K562 (cell line): ENCODE measurements at regions not wholly inside any gene's neighbourhood (a gene's known extent, or its start where the extent isn't known, plus 50 kb on each side); places are given as distances from the start of the nearest gene placed in this dataset.

Experiments used
- ATAC-seq: fragments of 200-7000 bp; cut with Tn5 transposase; 3 replicates; pipeline ENCODE4 v1.9.1; 2020; ENCODE audit warnings: moderate library complexity
- BruUV-seq: library from RNA; stranded (reverse); fragments of 400-500 nt; replicated peaks from 2 replicates; lab custom pipeline; 2021; lab: Mats Ljungman, UMichigan
- CTCF ChIA-PET: fragments of 300-600 bp; formaldehyde crosslinking; extraction: SDS; loops from one replicate; lab custom pipeline; 2021; ENCODE audit warnings: low intra/inter-chr PET ratio; lab: Yijun Ruan, JAX
- POLR2A ChIA-PET: fragments of 300-600, 350-650 bp; sonication (Branson Sonifier 250); formaldehyde crosslinking; extraction: SDS; loops from one replicate; lab custom pipeline; 2021; ENCODE audit warnings: antibody characterized with exemption, inconsistent platforms; lab: Yijun Ruan, JAX
- DNase-seq, 4 experiments: peaks; one replicate each; pipeline versions ENCODE4 v3.0.0 to v3.0.0-alpha.2; 2011 to 2018; ENCODE audit warnings: low spot score in 3 of 4, mixed read lengths in 3 of 4; ENCODE audit errors: extremely low read depth in 1 of 4
- FAIRE-seq: peaks from 2 replicates; lab custom pipeline; 2011; peaks lifted over from hg19 to GRCh38; lab: Jason Lieb, UNC
- H2AFZ ChIP-seq: 2 replicates; pipeline ENCODE4 v1.6.0; 2011; ENCODE audit warnings: low read depth, low read length, control low read depth, inconsistent platforms
- H3K27ac ChIP-seq: fragments of 200-600 bp; 3 replicates; pipeline ENCODE4 v1.8.0; 2011; ENCODE audit warnings: low read depth, mild to moderate bottlenecking, control low read depth, inconsistent platforms, low read length, moderate library complexity, mixed read lengths; ENCODE audit errors: extremely low read depth
- H3K27me3 ChIP-seq, 2 experiments: fragments of 300-600 bp in 1 of 2; 2 replicates in 1 of 2; 3 replicates in 1 of 2; pipeline versions ENCODE4 v1.6.0 to v1.8.0; 2011; ENCODE audit warnings: inconsistent platforms in 2 of 2, low read length in 2 of 2, mild to moderate bottlenecking in 1 of 2, mixed read lengths in 1 of 2, moderate library complexity in 1 of 2; ENCODE audit not compliant: control insufficient read depth in 2 of 2, insufficient read depth in 2 of 2
- H3K36me3 ChIP-seq: fragments of 300-600 bp; 3 replicates; pipeline ENCODE4 v1.8.0; 2011; ENCODE audit warnings: mild to moderate bottlenecking, low read length, inconsistent platforms; ENCODE audit not compliant: control insufficient read depth, insufficient read depth
- H3K4me1 ChIP-seq, 2 experiments: fragments of 200-600 bp in 1 of 2; replicated peaks in 1 of 2; 2 replicates in 1 of 2; 3 replicates in 1 of 2; pipeline versions ENCODE4 v1.5.1 to v1.8.0; 2011; ENCODE audit warnings: inconsistent platforms in 2 of 2, low read length in 2 of 2, mild to moderate bottlenecking in 1 of 2, mixed read lengths in 1 of 2, moderate library complexity in 1 of 2; ENCODE audit not compliant: control insufficient read depth in 2 of 2, insufficient read depth in 2 of 2
- H3K4me2 ChIP-seq: 2 replicates; pipeline ENCODE4 v1.6.1; 2011; ENCODE audit warnings: low read length, control low read depth, inconsistent platforms, mixed read lengths; ENCODE audit not compliant: insufficient read depth
- H3K4me3 ChIP-seq: fragments of 200-600 bp; sonication (generic), shearing (Covaris generic); 2 replicates; pipeline ENCODE4 v1.5.1; 2016; ENCODE audit warnings: control low read depth, inconsistent platforms
- H3K79me2 ChIP-seq: fragments of 200-600 bp; 3 replicates; pipeline ENCODE4 v1.8.0; 2011; ENCODE audit warnings: low read length, inconsistent platforms; ENCODE audit not compliant: control insufficient read depth, insufficient read depth
- H3K9ac ChIP-seq, 2 experiments: 2 replicates each; pipeline versions ENCODE4 v1.6.0 to v1.6.1; 2011; ENCODE audit warnings: low read depth in 2 of 2, low read length in 2 of 2, control low read depth in 1 of 2, inconsistent platforms in 1 of 2, mild to moderate bottlenecking in 1 of 2, mixed read lengths in 1 of 2; ENCODE audit not compliant: insufficient read depth in 1 of 2
- H3K9me1 ChIP-seq: one replicate; pipeline ENCODE4 v1.6.0; 2011; ENCODE audit warnings: inconsistent platforms, mild to moderate bottlenecking, low read length, moderate library complexity; ENCODE audit not compliant: control insufficient read depth, insufficient read depth
- H3K9me3 ChIP-seq: replicated peaks from 2 replicates; pipeline ENCODE4 v1.5.1; 2011; ENCODE audit warnings: low read depth, low read length, inconsistent platforms; ENCODE audit not compliant: control insufficient read depth, insufficient read depth
- H4K20me1 ChIP-seq: replicated peaks from 2 replicates; pipeline ENCODE4 v1.6.1; 2011; ENCODE audit warnings: low read length, inconsistent platforms, mixed read lengths; ENCODE audit not compliant: control insufficient read depth, insufficient read depth
- ARID1B ChIP-seq: fragments of 450-650 bp; IDR thresholded peaks from 2 replicates; pipeline ENCODE4 v1.6.1; 2016; ENCODE audit warnings: antibody characterized with exemption, mild to moderate bottlenecking, inconsistent platforms
- CREM ChIP-seq: IDR thresholded peaks from 2 replicates; pipeline ENCODE4 v1.6.1; 2014; ENCODE audit warnings: antibody characterized with exemption, low read depth
- DIDO1 ChIP-seq: fragments of 450-650 bp; IDR thresholded peaks from 2 replicates; pipeline ENCODE4 v1.6.1; 2016; ENCODE audit warnings: low read depth, missing biosample characterization, missing genetic modification characterization
- EP400 ChIP-seq: fragments of 450-650 bp; IDR thresholded peaks from 2 replicates; pipeline ENCODE4 v1.6.1; 2017; ENCODE audit warnings: antibody characterized with exemption, mild to moderate bottlenecking, moderate library complexity
- FOXA3 ChIP-seq, 2 experiments: fragments of 450-650 bp in 1 of 2; sonication (generic) in 1 of 2; formaldehyde crosslinking; IDR thresholded peaks in 1 of 2; conservative IDR thresholded peaks in 1 of 2; 2 replicates each; pipeline versions ENCODE4 v1.4.0 to v1.8.0; 2020 to 2022; ENCODE audit warnings: mild to moderate bottlenecking in 2 of 2, missing genetic modification reagents in 1 of 2
- FOXK2 ChIP-seq, 2 experiments: fragments of 450-650 bp; IDR thresholded peaks in 1 of 2; conservative IDR thresholded peaks in 1 of 2; 2 replicates each; pipeline ENCODE4 v1.6.1; 2016; ENCODE audit warnings: low read depth in 2 of 2, mild to moderate bottlenecking in 1 of 2
- GABPB2 ChIP-seq: fragments of 250-450 bp; sonication (Bioruptor Pico); conservative IDR thresholded peaks from 2 replicates; pipeline ENCODE4 v1.5.1; 2021; ENCODE audit warnings: mild to moderate bottlenecking
- GTF2A2 ChIP-seq: IDR thresholded peaks from 2 replicates; pipeline ENCODE4 v1.6.1; 2016; ENCODE audit warnings: mild to moderate bottlenecking, missing genetic modification characterization, missing compliant biosample characterization
- MCM5 ChIP-seq: fragments of 450-650 bp; IDR thresholded peaks from 2 replicates; pipeline ENCODE4 v1.6.1; 2016; ENCODE audit warnings: low read depth
- MYBL2 ChIP-seq, 2 experiments: fragments of 450-650 bp in 1 of 2; sonication (generic) in 1 of 2; formaldehyde crosslinking in 1 of 2; IDR thresholded peaks; 2 replicates each; pipeline versions ENCODE4 v1.6.1 to v1.8.1; 2017 to 2022; ENCODE audit warnings: borderline replicate concordance in 1 of 2, inconsistent platforms in 1 of 2, low read depth in 1 of 2, mild to moderate bottlenecking in 1 of 2, missing genetic modification reagents in 1 of 2, moderate library complexity in 1 of 2
- POLR2AphosphoS5 ChIP-seq: IDR thresholded peaks from 2 replicates; pipeline ENCODE4 v1.6.1; 2011; ENCODE audit warnings: mild to moderate bottlenecking, low read depth, low read length, moderate library complexity; ENCODE audit not compliant: control insufficient read depth, insufficient read depth
- RBFOX2 ChIP-seq: fragments of 200-400 bp; formaldehyde crosslinking; IDR thresholded peaks from 2 replicates; pipeline ENCODE4 v1.6.1; 2017; ENCODE audit warnings: low read depth, mild to moderate bottlenecking, low read length, moderate library complexity
- TFAM ChIP-seq: fragments of 250-450 bp; sonication (Bioruptor Pico); conservative IDR thresholded peaks from 2 replicates; pipeline ENCODE4 v1.5.0; 2021; ENCODE audit warnings: mild to moderate bottlenecking, moderate library complexity
- ZBTB9 ChIP-seq: fragments of 450-650 bp; formaldehyde crosslinking; IDR thresholded peaks from 2 replicates; pipeline ENCODE4 v1.4.0; 2020; ENCODE audit warnings: mild to moderate bottlenecking, moderate library complexity
- ZNF668 ChIP-seq: fragments of 250-450 bp; sonication (Bioruptor Pico); IDR thresholded peaks from 2 replicates; pipeline ENCODE4 v1.8.0; 2022; ENCODE audit warnings: mild to moderate bottlenecking, inconsistent platforms
- WGBS: fragments of 100-300 bp; shearing (Covaris generic); methylation state at CpG from one replicate; pipeline ENCODE4 v1.1.6; 2016; ENCODE audit warnings: low coverage, mixed read lengths; ENCODE audit not compliant: insufficient coverage; ENCODE audit errors: missing lambda C conversion rate; 5-methylcytosine and 5-hydroxymethylcytosine counted together
- in situ Hi-C: fragments of 300-500 bp; cut with MboI; formaldehyde crosslinking; loops from 4 replicates; pipeline ENCODE4 v1.15.0; 2018; ENCODE audit warnings: inconsistent platforms, mixed read lengths
- intact Hi-C: fragments of 100-400 bp; cut with micrococcal nuclease; formaldehyde crosslinking; loops from 2 replicates; pipeline ENCODE4 v1.14.2; 2022
- TF ChIP-seq, protein P1 (sequence below): fragments of 450-650 bp; IDR thresholded peaks from 2 replicates; pipeline ENCODE4 v1.6.1; 2016; ENCODE audit warnings: low read depth, mild to moderate bottlenecking, moderate library complexity
- TF ChIP-seq, protein P2 (sequence below): fragments of 250-450 bp; sonication (Bioruptor Pico); IDR thresholded peaks from 2 replicates; pipeline ENCODE4 v1.4.0; 2020; ENCODE audit warnings: mild to moderate bottlenecking, moderate library complexity, borderline replicate concordance

GRCh38 chr21:35963920-35964451 is 96.3 kb downstream of the SETD4 start:
- Histone ChIP-seq H2AFZ (no peak overlapping the region), H3K79me2 (no peaks in the 10 kb centered on the region), H3K27me3 (peaks cover 0 to 5% of the 10 kb centered on the region in 2 experiments; a peak in 2 of 5 replicates), H3K36me3 (no peaks in the 10 kb centered on the region), H3K9me3 (no peaks in the 10 kb centered on the region), H3K27ac (no peak overlapping the region), H3K4me2 (no peak overlapping the region), H4K20me1 (no peaks in the 10 kb centered on the region), H3K4me3 (no peak overlapping the region), H3K9ac (no peak overlapping the region), H3K9me1 (no peaks in the 10 kb centered on the region), H3K4me1 (no peaks in the 10 kb centered on the region)
- BruUV-seq, result no TSS peak
- in situ Hi-C loops, result no loop called here
- FAIRE-seq (peak; percentile 69), ATAC-seq (peak; percentile 100), DNase-seq (peak in 2 of 4 experiments; percentile 28 to 60)
- ChIA-PET POLR2A (interaction anchor here (0.6 to 0.7 kb wide), 5 partner anchors 17 to 1076 kb away, joined by 3 read pairs; no protein-coding TSS in a partner anchor), CTCF (no interaction called here)
- 1% methylated on average over 9 of the region's 9 CpGs for WGBS
- intact Hi-C loops, result no loop called here
- TF ChIP-seq POLR2AphosphoS5 (peak; percentile 78), TFAM (CRISPR knock-in tag) (no peak), EP400 (no peak), GABPB2 (CRISPR knock-in tag) (no peak), MCM5 (no peak), FOXA3 (CRISPR knock-in tag; conservative IDR thresholded peaks at IDR 0.05 in 1 of 2, IDR thresholded peaks at IDR 0.05 in 1 of 2) (peak; percentile 4 to 32; a peak in 1 of 4 replicates), ARID1B (no peak), ZNF668 (no peak), RBFOX2 (0 out of 2 replicates have a peak, but pooled peaks have one; percentile 14), MYBL2 (IDR thresholded peaks at IDR 0.05; ENCODE audit: low read depth) (no peak), MYBL2 (CRISPR knock-in tag; IDR thresholded peaks at IDR 0.05; ENCODE audit: borderline replicate concordance) (no peak), GTF2A2 (tag) (peak; percentile 72), ZBTB9 (CRISPR knock-in tag) (no peak), DIDO1 (no peak), CREM (peak; percentile 3; the same call in 1 of the 2 replicates), FOXK2 (conservative IDR thresholded peaks at IDR 0.05 in 1 of 2, IDR thresholded peaks at IDR 0.05 in 1 of 2; ENCODE audit: low read depth in 2 of 2) (peak; percentile 42 to 44; a peak in 1 of 4 replicates)
- TF ChIP-seq, protein P1, sequence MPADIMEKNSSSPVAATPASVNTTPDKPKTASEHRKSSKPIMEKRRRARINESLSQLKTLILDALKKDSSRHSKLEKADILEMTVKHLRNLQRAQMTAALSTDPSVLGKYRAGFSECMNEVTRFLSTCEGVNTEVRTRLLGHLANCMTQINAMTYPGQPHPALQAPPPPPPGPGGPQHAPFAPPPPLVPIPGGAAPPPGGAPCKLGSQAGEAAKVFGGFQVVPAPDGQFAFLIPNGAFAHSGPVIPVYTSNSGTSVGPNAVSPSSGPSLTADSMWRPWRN, result no peak
- TF ChIP-seq, protein P2, sequence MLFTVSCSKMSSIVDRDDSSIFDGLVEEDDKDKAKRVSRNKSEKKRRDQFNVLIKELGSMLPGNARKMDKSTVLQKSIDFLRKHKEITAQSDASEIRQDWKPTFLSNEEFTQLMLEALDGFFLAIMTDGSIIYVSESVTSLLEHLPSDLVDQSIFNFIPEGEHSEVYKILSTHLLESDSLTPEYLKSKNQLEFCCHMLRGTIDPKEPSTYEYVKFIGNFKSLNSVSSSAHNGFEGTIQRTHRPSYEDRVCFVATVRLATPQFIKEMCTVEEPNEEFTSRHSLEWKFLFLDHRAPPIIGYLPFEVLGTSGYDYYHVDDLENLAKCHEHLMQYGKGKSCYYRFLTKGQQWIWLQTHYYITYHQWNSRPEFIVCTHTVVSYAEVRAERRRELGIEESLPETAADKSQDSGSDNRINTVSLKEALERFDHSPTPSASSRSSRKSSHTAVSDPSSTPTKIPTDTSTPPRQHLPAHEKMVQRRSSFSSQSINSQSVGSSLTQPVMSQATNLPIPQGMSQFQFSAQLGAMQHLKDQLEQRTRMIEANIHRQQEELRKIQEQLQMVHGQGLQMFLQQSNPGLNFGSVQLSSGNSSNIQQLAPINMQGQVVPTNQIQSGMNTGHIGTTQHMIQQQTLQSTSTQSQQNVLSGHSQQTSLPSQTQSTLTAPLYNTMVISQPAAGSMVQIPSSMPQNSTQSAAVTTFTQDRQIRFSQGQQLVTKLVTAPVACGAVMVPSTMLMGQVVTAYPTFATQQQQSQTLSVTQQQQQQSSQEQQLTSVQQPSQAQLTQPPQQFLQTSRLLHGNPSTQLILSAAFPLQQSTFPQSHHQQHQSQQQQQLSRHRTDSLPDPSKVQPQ (CRISPR knock-in tag), result no peak
